ENCODE measurements at regions not wholly inside any gene's neighbourhood (a gene's known extent, or its start where the extent isn't known, plus 50 kb on each side); places are given as distances from the start of the nearest gene placed in this dataset.

GRCh38 chr14:100416921-100417860 is 94.1 kb downstream of the SLC25A47 start:
- TF ChIP-seq CTCF (IDR thresholded peaks at IDR 0.05; ENCODE audit: insufficient read depth, low read depth, low read length) (peak; percentile 95), EZH2 (IDR thresholded peaks at IDR 0.05; ENCODE audit: insufficient read depth, low read length) (no peak)
